C4-2B (cell line): ENCODE measurements at regions not wholly inside any gene's neighbourhood (a gene's known extent, or its start where the extent isn't known, plus 50 kb on each side); places are given as distances from the start of the nearest gene placed in this dataset.

ENCODE experiments used
- ZFX ChIP-seq: fragments of 450-650 bp; IDR thresholded peaks from 2 replicates; pipeline ENCODE4 v1.6.1; 2017
- TF ChIP-seq, protein P1 (sequence below): fragments of 450-650 bp; conservative IDR thresholded peaks from 2 replicates; pipeline ENCODE4 v1.5.1; 2017; ENCODE audit warnings: mild to moderate bottlenecking

DNA sequence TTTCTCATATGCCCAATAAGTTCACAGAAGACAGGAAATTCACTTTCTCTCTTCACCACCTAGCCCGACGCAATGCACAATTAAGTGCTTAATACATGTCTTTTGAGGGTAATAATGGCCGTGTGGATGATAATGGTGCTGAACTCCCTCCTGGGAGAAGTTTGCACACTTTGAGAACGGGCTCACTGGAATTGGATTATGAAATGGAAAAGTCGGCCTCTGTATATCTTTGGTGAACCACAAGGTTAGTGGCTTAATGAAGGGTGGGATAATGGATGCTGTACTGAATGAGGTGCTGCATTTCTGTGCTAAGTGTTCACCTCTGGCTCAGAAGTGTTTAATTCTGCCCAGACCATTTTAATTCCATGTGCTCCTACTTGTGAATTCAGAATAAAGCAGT lies 207.5 kb downstream of the IRX2 start:
- TF ChIP-seq, protein P1, sequence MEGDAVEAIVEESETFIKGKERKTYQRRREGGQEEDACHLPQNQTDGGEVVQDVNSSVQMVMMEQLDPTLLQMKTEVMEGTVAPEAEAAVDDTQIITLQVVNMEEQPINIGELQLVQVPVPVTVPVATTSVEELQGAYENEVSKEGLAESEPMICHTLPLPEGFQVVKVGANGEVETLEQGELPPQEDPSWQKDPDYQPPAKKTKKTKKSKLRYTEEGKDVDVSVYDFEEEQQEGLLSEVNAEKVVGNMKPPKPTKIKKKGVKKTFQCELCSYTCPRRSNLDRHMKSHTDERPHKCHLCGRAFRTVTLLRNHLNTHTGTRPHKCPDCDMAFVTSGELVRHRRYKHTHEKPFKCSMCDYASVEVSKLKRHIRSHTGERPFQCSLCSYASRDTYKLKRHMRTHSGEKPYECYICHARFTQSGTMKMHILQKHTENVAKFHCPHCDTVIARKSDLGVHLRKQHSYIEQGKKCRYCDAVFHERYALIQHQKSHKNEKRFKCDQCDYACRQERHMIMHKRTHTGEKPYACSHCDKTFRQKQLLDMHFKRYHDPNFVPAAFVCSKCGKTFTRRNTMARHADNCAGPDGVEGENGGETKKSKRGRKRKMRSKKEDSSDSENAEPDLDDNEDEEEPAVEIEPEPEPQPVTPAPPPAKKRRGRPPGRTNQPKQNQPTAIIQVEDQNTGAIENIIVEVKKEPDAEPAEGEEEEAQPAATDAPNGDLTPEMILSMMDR: no peak
- no peak for TF ChIP-seq ZFX
